Putamen (tissue), 1 donor: ENCODE measurements at regions not wholly inside any gene's neighbourhood (a gene's known extent, or its start where the extent isn't known, plus 50 kb on each side); places are given as distances from the start of the nearest gene placed in this dataset.
A peak's percentile ranks its signal among the peaks of the same experiment; 100 is the strongest.

Experiments
- DNase-seq: peaks from one replicate; pipeline ENCODE4 v3.0.0-alpha.2; 2016; ENCODE audit warnings: low spot score

GRCh38 chr2:224210286-224211180 lies 171.4 kb upstream of the SERPINE2 start:
- DNase-seq: peak; percentile 72

DNA sequence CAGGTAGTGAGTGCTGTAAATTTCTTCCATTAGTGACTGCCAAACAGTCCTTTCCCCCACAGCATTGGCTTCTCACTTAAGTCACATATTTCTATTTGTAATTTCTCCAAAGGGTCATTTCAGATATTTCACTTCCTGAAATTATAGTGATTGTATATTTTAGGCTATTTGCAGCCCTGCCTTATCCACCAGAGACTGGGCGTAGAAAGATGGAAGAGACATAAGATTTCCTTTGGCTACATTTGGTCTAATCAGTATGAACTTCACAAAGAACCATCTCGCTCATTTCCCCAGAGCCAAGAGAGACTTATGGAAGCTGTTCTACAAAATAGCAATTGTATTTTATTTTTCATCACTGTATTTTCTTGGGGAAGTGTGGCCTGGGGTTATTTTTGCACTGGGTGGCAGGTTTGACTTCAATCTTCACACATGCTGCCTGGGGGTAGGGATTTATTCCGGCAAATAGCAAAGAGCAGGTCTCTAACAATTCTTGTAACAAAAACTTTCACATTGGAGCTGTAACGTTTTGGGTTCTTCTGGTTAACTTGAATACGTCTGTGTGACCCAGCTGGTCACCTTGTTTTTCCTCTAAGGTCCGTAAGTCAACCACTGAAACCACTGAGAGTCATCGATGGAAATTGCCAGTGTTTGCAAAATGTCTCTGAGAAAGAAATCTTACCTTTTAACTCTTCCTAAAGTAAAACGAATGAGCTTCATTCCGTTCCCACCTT lies 170.6 kb upstream of the SERPINE2 start:
- no peak for DNase-seq

DNA sequence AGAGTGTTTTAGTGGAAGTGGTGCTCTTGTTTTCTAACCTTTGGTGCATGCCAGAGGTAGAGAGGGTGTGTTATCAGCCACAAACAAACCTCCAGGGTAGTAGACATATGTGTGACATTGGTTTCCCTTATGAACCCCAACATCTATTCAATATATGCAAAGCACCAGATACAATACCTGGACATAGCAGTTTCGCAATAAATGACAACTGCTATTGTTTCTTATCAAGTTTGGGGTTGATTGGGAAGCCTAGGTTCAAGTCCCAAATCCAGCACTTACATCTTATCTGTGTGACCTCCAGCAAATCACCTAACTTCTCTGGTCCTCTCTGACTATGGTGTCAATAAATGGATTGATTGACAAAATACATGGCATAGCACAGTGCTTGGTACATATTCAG lies 169.4 kb upstream of the SERPINE2 start:
- no peak for DNase-seq

DNA sequence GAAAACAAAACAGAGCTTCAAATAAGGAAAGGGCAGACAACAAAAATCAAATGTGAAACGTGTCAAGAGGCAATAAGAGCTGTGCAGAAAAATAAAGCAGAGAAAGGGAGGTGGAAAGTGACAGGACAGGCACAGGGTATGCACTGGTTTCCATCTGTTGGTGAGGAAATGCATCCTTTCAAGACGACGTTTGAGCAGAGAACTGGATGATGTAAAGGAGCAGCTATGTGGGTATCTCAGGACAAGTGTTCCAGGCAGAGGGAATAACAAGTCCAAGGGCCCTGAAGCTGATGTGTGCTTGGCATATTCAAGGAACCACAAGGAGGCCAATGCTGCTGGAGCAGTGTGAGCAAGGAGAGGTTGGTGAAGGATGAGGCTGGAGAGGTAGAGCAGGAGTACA lies 168.9 kb upstream of the SERPINE2 start:
- no peak for DNase-seq

DNA sequence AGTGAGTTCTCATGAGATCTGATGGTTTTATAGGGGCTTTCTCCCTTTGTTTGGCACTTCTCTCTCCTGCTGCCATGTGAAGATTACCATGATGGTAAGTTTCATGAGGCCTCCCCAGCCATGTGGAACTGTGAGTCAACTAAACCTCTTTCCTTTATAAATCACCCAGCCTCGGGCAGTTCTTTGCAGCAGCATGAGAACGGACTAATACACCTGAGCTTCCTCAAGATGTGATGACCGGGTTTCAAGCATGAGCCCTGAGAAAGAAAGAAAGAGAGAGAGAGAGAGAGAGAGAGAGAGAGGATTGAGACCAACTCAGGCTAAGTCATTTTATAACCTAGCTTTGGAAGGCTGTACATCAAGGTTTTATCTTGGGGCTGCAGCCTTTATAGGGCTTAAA lies 167.7 kb upstream of the SERPINE2 start:
- DNase-seq: no peak

DNA sequence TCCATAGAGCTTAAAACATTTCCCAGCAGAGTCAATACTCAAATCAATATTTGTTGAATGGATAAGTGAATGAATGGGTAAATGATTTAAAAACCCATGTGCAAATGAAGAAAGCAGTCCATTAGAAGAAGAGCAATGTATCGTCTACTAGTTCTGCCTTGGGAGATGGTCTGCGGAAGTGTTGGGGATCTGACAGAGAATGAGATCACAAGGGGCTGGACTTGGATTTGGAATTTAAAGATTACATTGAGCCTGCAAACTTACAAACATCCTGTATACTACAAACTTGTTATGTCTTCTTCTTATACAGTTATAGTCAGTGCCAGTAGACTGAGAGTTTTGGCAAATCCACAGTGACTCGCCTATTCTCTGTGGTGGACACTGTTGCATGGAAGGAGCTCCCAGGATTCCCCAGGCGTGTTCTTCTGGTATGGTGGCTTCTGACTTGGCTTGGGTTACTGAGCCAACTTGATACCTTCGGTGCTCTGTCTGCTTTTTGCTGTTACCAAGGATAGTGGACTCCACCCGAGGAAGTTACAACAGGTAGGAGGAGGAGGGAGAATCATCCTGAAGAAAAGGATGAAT lies 163.3 kb upstream of the SERPINE2 start:
- DNase-seq: no peak

DNA sequence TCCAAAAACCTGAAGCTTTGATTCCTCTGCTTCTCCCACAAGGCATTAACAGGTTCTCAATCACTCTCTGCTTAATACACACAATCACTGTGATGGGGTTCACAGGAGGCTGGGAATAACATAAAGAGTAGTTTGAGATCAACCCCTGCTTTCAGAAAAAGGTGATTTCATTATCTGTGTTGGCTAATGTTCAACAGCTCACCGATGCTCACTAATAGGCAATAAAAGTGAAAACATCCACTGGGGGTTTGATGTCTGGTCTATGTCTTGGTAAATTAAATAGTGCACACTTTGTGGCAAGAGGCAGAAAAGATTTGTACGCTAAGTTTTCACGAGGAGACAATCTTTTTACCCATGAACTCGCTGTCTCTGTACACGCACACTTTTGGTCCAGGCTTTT lies 159.3 kb upstream of the SERPINE2 start:
- DNase-seq: no peak

GRCh38 chr2:224196810-224197209 lies 157.7 kb upstream of the SERPINE2 start:
- no peak for DNase-seq

DNA sequence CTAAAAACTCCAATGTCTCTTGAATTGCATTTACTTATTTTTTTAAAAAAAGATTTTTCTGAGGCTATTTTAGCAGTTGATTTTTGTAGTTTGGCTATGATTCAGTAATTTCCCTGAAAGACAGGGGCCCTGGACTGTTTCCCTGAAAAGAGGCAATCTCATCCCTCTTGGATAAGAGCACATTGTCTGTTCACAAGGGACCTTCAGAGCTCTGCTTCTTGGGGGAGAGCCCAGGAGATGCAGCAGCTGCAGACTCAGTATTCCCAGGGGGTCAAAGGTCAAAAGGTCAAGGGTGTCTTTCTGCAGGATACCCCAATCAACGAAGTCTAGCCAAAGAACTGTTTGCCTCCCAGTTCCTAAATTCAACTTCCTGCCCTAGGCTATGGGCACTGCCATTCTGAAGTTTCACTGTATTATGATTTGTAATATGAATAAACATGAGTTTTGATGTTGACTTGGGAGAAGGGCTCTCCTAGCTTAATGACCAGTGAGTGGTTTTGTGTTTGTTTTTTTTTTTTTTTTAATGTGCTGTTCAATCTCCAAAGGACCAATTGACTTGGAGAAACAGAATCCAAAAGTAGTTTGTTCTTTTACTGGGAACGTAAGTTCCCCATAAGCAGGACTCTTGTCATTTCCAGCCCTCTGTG lies 157.0 kb upstream of the SERPINE2 start:
- DNase-seq: peak; percentile 79

GRCh38 chr2:224194161-224194560 lies 155.1 kb upstream of the SERPINE2 start:
- no peak for DNase-seq

DNA sequence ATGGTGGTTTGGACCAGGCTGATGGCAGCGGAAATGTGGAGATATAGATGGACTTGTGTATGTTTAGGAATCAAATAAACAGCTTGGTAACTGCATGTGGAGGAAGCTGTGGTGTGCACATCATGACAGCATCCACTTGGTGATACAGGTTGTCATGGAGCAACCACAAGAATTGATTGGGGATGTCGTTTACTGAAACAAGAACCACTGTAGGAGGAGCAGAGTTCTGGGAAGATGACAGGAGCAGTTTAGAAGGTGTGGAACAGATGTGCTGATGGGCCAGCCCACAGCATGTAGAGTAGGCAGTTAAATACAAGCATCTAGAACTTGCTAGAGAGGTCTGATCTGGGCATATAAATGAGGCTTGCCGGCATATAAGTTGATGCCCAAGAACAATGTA lies 152.4 kb upstream of the SERPINE2 start:
- no peak for DNase-seq

GRCh38 chr2:224190936-224191270 lies 151.8 kb upstream of the SERPINE2 start:
- DNase-seq: no peak

DNA sequence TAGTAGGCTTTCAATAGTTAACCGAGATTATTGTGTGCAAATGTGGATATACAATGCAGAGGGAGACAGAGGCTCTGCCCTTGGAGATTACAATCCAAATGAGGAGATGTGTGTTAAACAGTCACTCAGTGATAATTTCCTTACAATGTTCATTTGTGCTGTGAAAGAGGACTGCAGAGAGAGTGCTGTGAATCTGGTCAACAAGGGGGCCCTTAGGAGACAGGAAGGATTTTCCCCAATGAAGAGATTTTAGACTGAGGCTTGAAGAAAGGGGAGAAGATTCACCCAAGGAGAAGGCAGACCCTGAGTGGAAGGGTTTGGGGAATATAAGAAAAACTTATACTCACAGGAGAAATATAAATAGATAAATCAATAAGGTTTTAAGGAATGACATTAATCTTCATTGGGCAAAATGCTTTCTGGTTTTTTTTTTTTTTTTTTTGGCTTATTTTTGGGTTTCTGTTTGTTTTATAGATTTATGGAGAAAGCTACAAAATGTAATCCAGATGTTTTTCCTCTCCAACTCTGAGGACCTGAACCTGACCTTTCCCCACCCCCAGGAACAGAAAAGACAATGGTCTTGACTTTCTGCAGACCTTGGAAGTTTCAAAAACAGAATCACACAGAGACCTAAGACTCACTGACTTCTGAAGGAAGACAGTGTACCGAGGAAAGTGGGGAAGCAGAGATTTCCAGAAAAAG lies 151.3 kb upstream of the SERPINE2 start:
- no peak for DNase-seq

DNA sequence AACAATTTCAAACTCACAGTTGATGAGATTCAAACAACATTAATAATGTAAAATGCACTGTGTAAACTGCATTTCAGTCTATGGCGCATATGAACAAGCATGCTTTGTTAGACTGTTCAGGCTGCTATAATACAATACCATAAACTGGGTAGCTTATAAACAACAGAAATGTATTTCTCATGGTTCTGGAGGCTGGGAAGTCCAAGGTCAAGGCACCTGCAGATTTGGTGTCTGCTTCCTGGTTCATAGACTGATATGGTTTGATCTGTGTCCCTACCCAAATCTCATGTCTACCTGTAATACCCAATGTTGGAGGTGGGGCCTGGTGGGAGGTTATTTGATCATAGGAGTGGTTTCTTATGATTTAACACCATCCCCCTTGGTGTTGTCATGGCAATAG lies 148.1 kb upstream of the SERPINE2 start:
- DNase-seq: no peak

DNA sequence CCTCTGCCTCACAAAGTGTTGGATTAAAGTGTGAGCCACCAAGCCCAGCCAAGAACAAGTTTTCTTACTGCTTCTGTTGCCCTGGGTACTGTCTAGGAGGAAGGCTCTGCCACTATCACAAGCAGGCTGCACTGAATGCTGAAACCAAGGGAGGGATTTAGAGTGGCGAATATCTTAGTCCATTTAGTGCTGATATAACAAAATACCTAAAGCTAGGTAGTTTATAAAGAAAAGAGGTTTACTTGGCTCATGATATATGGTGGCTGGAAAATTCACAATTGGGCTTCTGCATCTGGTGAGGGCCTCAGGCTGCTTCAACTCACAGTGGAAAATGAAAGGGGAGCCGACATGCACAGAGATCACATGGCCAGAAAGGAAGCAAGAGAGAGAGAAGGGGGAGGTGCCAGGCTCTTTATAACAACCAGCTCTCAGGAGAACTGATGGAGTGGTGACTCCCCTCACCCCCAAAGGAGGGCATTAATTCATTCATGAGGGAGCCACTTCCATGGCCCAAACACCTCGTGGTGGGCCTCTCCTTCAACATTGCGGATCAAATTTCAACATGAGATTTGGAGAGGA lies 146.0 kb upstream of the SERPINE2 start:
- no peak for DNase-seq

- DNase-seq: no peak
Observed at GRCh38 chr2:224183086-224183485, 144.0 kb upstream of the SERPINE2 start.

DNA sequence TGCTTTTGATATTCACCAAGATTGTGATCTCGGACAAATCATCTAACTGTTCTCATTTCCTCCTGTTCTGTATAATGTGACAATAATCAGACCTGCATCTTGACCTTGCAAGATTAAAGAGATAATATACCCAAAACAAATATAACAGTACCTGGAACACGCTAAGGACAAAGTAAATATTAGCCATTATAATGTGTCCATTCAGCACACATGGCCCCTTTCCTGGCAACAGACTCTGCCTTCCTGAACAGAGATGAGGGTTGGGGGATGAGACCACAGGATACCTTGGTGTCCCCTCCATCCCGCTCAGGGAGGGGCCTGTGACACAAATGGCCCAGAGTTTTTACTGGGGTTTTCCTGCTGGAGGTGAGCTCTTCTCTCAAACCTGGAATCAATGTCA lies 143.4 kb upstream of the SERPINE2 start:
- no peak for DNase-seq

GRCh38 chr2:224181534-224182155 lies 142.6 kb upstream of the SERPINE2 start:
- DNase-seq: no peak

GRCh38 chr2:224180810-224181209 lies 141.7 kb upstream of the SERPINE2 start:
- no peak for DNase-seq

GRCh38 chr2:224178056-224178455 lies 139.0 kb upstream of the SERPINE2 start:
- no peak for DNase-seq

DNA sequence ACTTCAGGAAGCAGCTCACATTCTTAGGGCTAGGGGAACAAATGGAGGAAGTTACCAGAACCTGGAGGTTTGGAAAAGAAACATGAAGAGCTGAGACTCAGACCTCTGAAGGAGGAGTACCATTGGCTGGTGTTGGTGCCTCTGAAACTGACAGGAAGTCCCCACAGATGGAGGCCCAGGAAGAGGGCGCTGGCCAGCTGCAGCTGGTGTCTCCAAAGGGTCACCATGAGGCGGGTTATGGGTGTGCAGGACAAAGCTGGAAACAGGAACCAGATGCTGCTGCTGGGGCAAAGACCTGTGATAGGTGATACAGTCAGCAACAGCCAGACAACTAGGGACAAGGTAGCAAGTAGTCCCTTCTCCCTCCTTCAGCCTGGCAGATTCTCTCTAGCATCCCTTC lies 136.5 kb upstream of the SERPINE2 start:
- no peak for DNase-seq
